GM12872 (cell line): ENCODE measurements at regions not wholly inside any gene's neighbourhood (a gene's known extent, or its start where the extent isn't known, plus 50 kb on each side); places are given as distances from the start of the nearest gene placed in this dataset.

ENCODE experiments used
- TF ChIP-seq, protein P1 (sequence below): IDR thresholded peaks from 3 replicates; pipeline ENCODE4 v1.5.1; 2011; ENCODE audit warnings: low read depth, mild to moderate bottlenecking, low read length, moderate library complexity; ENCODE audit not compliant: insufficient read depth

DNA sequence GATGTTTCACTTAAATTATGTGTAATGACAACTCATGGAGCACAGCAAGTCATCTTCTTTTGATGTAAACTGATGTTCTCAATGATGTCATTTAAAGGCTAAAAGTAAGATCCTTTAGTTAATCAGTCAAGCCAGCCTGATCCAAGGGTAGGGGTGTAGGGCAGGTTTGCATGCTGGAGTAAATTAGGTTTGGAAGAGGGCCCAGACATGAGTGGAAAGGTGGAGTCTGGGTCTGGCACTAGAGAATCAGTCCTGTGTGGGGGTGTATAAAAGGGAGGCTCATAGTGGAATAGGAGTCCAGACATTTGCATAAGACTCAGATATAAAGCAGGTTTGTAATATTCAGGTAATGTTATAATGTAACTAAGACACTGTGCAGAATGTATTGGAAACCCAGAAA, 88.8 kb upstream of the NYAP2 start:
- TF ChIP-seq, protein P1, sequence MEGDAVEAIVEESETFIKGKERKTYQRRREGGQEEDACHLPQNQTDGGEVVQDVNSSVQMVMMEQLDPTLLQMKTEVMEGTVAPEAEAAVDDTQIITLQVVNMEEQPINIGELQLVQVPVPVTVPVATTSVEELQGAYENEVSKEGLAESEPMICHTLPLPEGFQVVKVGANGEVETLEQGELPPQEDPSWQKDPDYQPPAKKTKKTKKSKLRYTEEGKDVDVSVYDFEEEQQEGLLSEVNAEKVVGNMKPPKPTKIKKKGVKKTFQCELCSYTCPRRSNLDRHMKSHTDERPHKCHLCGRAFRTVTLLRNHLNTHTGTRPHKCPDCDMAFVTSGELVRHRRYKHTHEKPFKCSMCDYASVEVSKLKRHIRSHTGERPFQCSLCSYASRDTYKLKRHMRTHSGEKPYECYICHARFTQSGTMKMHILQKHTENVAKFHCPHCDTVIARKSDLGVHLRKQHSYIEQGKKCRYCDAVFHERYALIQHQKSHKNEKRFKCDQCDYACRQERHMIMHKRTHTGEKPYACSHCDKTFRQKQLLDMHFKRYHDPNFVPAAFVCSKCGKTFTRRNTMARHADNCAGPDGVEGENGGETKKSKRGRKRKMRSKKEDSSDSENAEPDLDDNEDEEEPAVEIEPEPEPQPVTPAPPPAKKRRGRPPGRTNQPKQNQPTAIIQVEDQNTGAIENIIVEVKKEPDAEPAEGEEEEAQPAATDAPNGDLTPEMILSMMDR = no peak

- TF ChIP-seq, protein P1 = no peak
These were observed 90.0 kb upstream of the NYAP2 start for GRCh38 chr2:225309516-225309915.

- TF ChIP-seq, protein P1 = no peak
These were observed 102.6 kb upstream of the NYAP2 start for GRCh38 chr2:225296951-225297350.

GRCh38 chr2:225295102-225295501, 104.4 kb upstream of the NYAP2 start:
- TF ChIP-seq, protein P1 = no peak

GRCh38 chr2:225293638-225294037, 105.9 kb upstream of the NYAP2 start:
- TF ChIP-seq, protein P1 = no peak

DNA sequence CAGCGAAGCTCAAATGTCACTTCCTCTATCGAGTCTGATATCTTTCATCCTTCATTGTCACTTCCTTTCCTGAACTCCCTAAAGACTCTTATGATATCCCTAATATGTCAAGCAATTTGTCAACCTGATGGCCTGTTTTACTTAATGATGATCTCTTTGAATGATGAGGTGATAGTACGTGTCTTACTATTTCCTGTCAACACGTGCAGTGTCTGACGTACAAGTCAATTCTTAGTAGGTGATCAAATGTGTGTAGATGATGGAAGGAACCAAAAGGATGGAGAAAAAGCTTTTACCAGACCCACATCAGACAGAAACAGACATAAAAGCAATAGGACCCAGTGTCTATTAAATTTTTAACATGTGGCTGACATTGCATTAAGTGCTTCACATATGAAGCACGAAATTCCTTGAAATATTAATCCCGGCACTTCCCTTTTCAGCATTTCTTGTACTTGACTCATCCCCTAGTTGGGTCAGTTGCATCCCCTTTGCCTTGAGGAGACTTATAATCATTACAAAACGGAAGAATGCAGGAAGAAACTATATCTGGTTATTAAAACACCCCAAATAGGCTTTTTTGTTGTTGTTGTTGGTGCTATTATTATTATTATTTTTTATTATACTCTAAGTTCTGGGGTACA, 108.6 kb upstream of the NYAP2 start:
- TF ChIP-seq, protein P1 = no peak

GRCh38 chr2:225289659-225290058, 109.9 kb upstream of the NYAP2 start:
- TF ChIP-seq, protein P1 = no peak

- TF ChIP-seq, protein P1 = no peak
These were observed 110.5 kb upstream of the NYAP2 start for GRCh38 chr2:225288986-225289385.
